Activated B cell treated with CpG ODN at 0.5 μM for 24 hours (primary cell): ENCODE measurements at regions not wholly inside any gene's neighbourhood (a gene's known extent, or its start where the extent isn't known, plus 50 kb on each side); places are given as distances from the start of the nearest gene placed in this dataset.

Experiments
- ATAC-seq: fragments of 200-7000 bp; cut with Tn5 transposase; one replicate; pipeline ENCODE4 v1.10.0; 2021; ENCODE audit warnings: low read depth, mild to moderate bottlenecking, moderate library complexity
- CTCF ChIA-PET: fragments of 350-600 bp; sonication (Branson Sonifier 250); formaldehyde crosslinking; loops from one replicate; lab custom pipeline; 2021; ENCODE audit warnings: antibody characterized with exemption; lab: Charles Lee
- POLR2A ChIA-PET: fragments of 350-600 bp; sonication (Branson Sonifier 250); formaldehyde crosslinking; loops from one replicate; lab custom pipeline; 2021; ENCODE audit warnings: antibody characterized with exemption; lab: Charles Lee
- DNase-seq: peaks from one replicate; pipeline ENCODE4 v3.0.0; 2022
- H3K27ac Mint-ChIP-seq: one replicate; pipeline ENCODE4 v1.8.0; 2020; ENCODE audit warnings: mixed read lengths
- H3K27me3 Mint-ChIP-seq: one replicate; pipeline ENCODE4 v1.8.0; 2021; ENCODE audit warnings: mixed read lengths
- H3K36me3 Mint-ChIP-seq: one replicate; pipeline ENCODE4 v1.8.0; 2021; ENCODE audit warnings: low read depth, mixed read lengths
- H3K4me1 Mint-ChIP-seq: one replicate; pipeline ENCODE4 v1.8.0; 2021; ENCODE audit warnings: mixed read lengths
- H3K4me3 Mint-ChIP-seq: one replicate; pipeline ENCODE4 v1.8.0; 2020; ENCODE audit warnings: mild to moderate bottlenecking, mixed read lengths
- H3K9me3 Mint-ChIP-seq: one replicate; pipeline ENCODE4 v1.8.0; 2020; ENCODE audit warnings: mixed read lengths
- CTCF ChIP-seq: fragments of 200-600 bp; IDR thresholded peaks from one replicate; pipeline ENCODE4 v1.8.0; 2022; ENCODE audit warnings: antibody characterized with exemption, mild to moderate bottlenecking
- intact Hi-C: fragments of 100-400 bp; cut with micrococcal nuclease; formaldehyde crosslinking; loops from one replicate; pipeline ENCODE4 v1.15.1; 2024

GRCh38 chr13:33544308-33544707 is 258.8 kb upstream of the STARD13 start:
- CTCF ChIA-PET: interaction anchor here (1.0 to 2.0 kb wide), 2 partner anchors 180 to 1229 kb away, joined by 3 to 12 read pairs; partner anchors contain the start of genes BRCA2 and ZAR1L
- no peak for TF ChIP-seq CTCF
- no peaks in the 10 kb centered on the region for H3K9me3 Mint-ChIP-seq
- no peaks in the 10 kb centered on the region for H3K27me3 Mint-ChIP-seq
- peaks cover 8% of the 10 kb centered on the region for H3K36me3 Mint-ChIP-seq
- peaks cover 54% of the 10 kb centered on the region for H3K4me1 Mint-ChIP-seq
- H3K4me3 Mint-ChIP-seq: no peak overlapping the region
- ATAC-seq: no peak
- no peak for DNase-seq
- intact Hi-C loops: loop anchor here (5.0 to 10.0 kb wide), 7 partner anchors 192 to 1697 kb away; partner anchors contain the start of genes FRY and NBEA
- peak overlapping the region; percentile 100 for H3K27ac Mint-ChIP-seq
- POLR2A ChIA-PET: interaction anchor here (0.7 to 0.8 kb wide), 2 partner anchors 273 to 1100 kb away, joined by 4 to 10 read pairs; partner anchors contain the start of gene RFC3

- H3K36me3 Mint-ChIP-seq: peaks cover 8% of the 10 kb centered on the region
- no peaks in the 10 kb centered on the region for H3K27me3 Mint-ChIP-seq
- ChIA-PET CTCF (no interaction called here), POLR2A (no interaction called here)
- H3K9me3 Mint-ChIP-seq: no peaks in the 10 kb centered on the region
- H3K4me3 Mint-ChIP-seq: no peak overlapping the region
- DNase-seq (no peak), ATAC-seq (no peak)
- peak overlapping the region; percentile 57 for H3K27ac Mint-ChIP-seq
- intact Hi-C loops: loop anchor here (10.0 kb wide), 1 partner anchor 1511 kb away; the partner anchor contains the start of gene FRY
- TF ChIP-seq CTCF: no peak
- H3K4me1 Mint-ChIP-seq: peaks cover 54% of the 10 kb centered on the region
Measured at GRCh38 chr13:33545492-33545891, 259.9 kb upstream of the STARD13 start.

DNA sequence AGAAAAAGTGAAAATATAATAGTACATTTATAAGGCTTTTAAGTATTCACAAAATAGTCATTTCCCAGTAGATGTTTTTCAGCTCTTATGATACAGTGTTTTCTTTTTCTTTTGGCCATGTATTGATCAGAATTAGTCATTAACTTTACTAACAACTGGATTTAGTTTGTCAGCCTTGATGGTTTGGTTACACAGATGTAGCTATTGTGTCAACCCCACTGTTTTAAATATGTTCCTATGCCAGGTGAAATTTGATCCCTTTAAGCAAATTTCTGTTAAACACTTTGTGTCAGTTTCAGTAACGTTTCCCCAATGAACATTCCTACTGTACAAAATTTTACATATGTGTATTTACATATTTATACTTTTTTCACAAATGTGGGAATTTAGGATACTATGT is 261.5 kb upstream of the STARD13 start:
- ATAC-seq (no peak), DNase-seq (no peak)
- Mint-ChIP-seq H3K9me3 (no peaks in the 10 kb centered on the region), H3K4me1 (peaks cover 42% of the 10 kb centered on the region), H3K36me3 (peaks cover 7% of the 10 kb centered on the region), H3K27ac (no peak overlapping the region), H3K4me3 (no peak overlapping the region), H3K27me3 (no peaks in the 10 kb centered on the region)
- intact Hi-C loops: loop anchor here (10.0 kb wide), 1 partner anchor 1512 kb away; the partner anchor contains the start of gene FRY
- no peak for TF ChIP-seq CTCF
- ChIA-PET CTCF (no interaction called here), POLR2A (no interaction called here)

- Mint-ChIP-seq H3K27ac (peak overlapping the region; percentile 47), H3K4me1 (peaks cover 34% of the 10 kb centered on the region), H3K4me3 (peak overlapping the region; percentile 20), H3K27me3 (no peaks in the 10 kb centered on the region), H3K36me3 (peaks cover 1% of the 10 kb centered on the region), H3K9me3 (no peaks in the 10 kb centered on the region)
- TF ChIP-seq CTCF: no peak
- no peak for DNase-seq
- ATAC-seq: peak; percentile 37
- intact Hi-C loops: loop anchor here (10.0 kb wide), 1 partner anchor 1513 kb away; the partner anchor contains the start of gene FRY
- ChIA-PET CTCF (no interaction called here), POLR2A (interaction anchor here (0.6 kb wide), 1 partner anchor 9 kb away, joined by 3 read pairs; no protein-coding TSS in a partner anchor)
Measured at GRCh38 chr13:33548069-33548468, 262.5 kb upstream of the STARD13 start.

DNA sequence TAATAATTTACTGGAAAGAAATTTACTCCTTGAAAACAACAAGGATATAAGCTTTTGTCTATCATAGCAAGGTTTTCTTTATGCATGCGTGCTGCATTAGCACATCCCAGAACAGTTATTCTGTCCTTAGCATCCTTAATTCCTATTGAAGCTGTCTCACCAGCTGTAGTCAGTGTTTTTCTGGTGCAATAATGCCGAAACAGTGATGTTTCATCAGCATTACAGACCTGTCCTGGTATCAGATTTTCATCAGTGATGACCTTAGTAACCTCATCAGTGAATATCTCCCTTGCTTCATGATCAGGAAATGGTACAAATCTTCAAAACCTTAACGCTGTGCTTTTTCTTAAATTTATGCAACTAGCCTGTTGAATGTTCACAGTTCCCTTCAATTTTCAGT is 264.7 kb upstream of the STARD13 start:
- Mint-ChIP-seq H3K4me1 (peaks cover 19% of the 10 kb centered on the region), H3K27me3 (no peaks in the 10 kb centered on the region), H3K9me3 (no peaks in the 10 kb centered on the region), H3K36me3 (no peaks in the 10 kb centered on the region), H3K4me3 (no peak overlapping the region), H3K27ac (no peak overlapping the region)
- DNase-seq (no peak), ATAC-seq (no peak)
- CTCF ChIA-PET: no interaction called here
- intact Hi-C loops: no loop called here
- POLR2A ChIA-PET: no interaction called here
- no peak for TF ChIP-seq CTCF
